H9 (cell line): ENCODE measurements at regions not wholly inside any gene's neighbourhood (a gene's known extent, or its start where the extent isn't known, plus 50 kb on each side); places are given as distances from the start of the nearest gene placed in this dataset.

Source experiments
- DNase-seq: peaks from one replicate; pipeline ENCODE4 v3.0.0-alpha.2; 2017
- H2AFZ ChIP-seq: one replicate; pipeline ENCODE4 v1.6.1; 2013; ENCODE audit warnings: mild to moderate bottlenecking, low read length, control low read depth, moderate library complexity
- H2AK5ac ChIP-seq: 2 replicates; pipeline ENCODE4 v1.6.1; 2013; ENCODE audit warnings: low read length, control low read depth, mixed read lengths; ENCODE audit not compliant: insufficient read length
- H2BK120ac ChIP-seq: one replicate; pipeline ENCODE4 v1.6.1; 2013; ENCODE audit warnings: low read depth, mild to moderate bottlenecking, low read length, control low read depth, inconsistent platforms; ENCODE audit not compliant: poor library complexity, severe bottlenecking
- H2BK12ac ChIP-seq: 2 replicates; pipeline ENCODE4 v1.6.1; 2013; ENCODE audit warnings: low read length, control low read depth, mixed read lengths, low read depth; ENCODE audit not compliant: insufficient read length
- H2BK15ac ChIP-seq: 2 replicates; pipeline ENCODE4 v1.6.1; 2013; ENCODE audit warnings: low read depth, low read length, control low read depth
- H2BK20ac ChIP-seq: one replicate; pipeline ENCODE4 v1.6.1; 2013; ENCODE audit warnings: low read depth, mild to moderate bottlenecking, low read length, control low read depth, inconsistent platforms; ENCODE audit not compliant: poor library complexity, severe bottlenecking
- H2BK5ac ChIP-seq: 2 replicates; pipeline ENCODE4 v1.6.1; 2013; ENCODE audit warnings: low read length, control low read depth, mixed read lengths; ENCODE audit not compliant: insufficient read length
- H3K14ac ChIP-seq: 2 replicates; pipeline ENCODE4 v1.6.1; 2013; ENCODE audit warnings: low read length, control low read depth; ENCODE audit not compliant: insufficient read depth
- H3K18ac ChIP-seq: 2 replicates; pipeline ENCODE4 v1.6.1; 2013; ENCODE audit warnings: low read depth, mild to moderate bottlenecking, mixed read lengths, low read length, control low read depth; ENCODE audit not compliant: insufficient read length
- H3K23ac ChIP-seq: 2 replicates; pipeline ENCODE4 v1.6.1; 2013; ENCODE audit warnings: low read length, control low read depth, mixed read lengths, low read depth; ENCODE audit not compliant: insufficient read length
- H3K23me2 ChIP-seq: 2 replicates; pipeline ENCODE4 v1.6.1; 2013; ENCODE audit warnings: low read depth, mild to moderate bottlenecking, mixed read lengths, low read length, control low read depth; ENCODE audit not compliant: insufficient read length, poor library complexity, severe bottlenecking
- H3K27ac ChIP-seq: 2 replicates; pipeline ENCODE4 v1.5.1; 2013; ENCODE audit warnings: low read length, control low read depth, mixed read lengths, low read depth; ENCODE audit not compliant: insufficient read length
- H3K27me3 ChIP-seq: 2 replicates; pipeline ENCODE4 v1.6.1; 2013; ENCODE audit warnings: low read length, control low read depth, inconsistent platforms; ENCODE audit not compliant: insufficient read depth
- H3K4ac ChIP-seq: 2 replicates; pipeline ENCODE4 v1.6.1; 2013; ENCODE audit warnings: low read depth, mild to moderate bottlenecking, control low read depth, inconsistent platforms, low read length, moderate library complexity
- H3K4me1 ChIP-seq: 2 replicates; pipeline ENCODE4 v1.6.1; 2013; ENCODE audit warnings: low read length, control low read depth, inconsistent platforms; ENCODE audit not compliant: insufficient read depth
- H3K4me2 ChIP-seq: 2 replicates; pipeline ENCODE4 v1.6.1; 2013; ENCODE audit warnings: low read length, control low read depth, mixed read lengths; ENCODE audit not compliant: insufficient read length, insufficient read depth
- H3K56ac ChIP-seq: 2 replicates; pipeline ENCODE4 v1.6.1; 2013; ENCODE audit warnings: low read depth, mild to moderate bottlenecking, mixed read lengths, low read length, control low read depth; ENCODE audit not compliant: insufficient read length
- H3K79me1 ChIP-seq: 2 replicates; pipeline ENCODE4 v1.6.1; 2013; ENCODE audit warnings: low read depth, mild to moderate bottlenecking, moderate library complexity, low read length, control low read depth, inconsistent platforms; ENCODE audit not compliant: insufficient read depth, poor library complexity, severe bottlenecking
- H3K79me2 ChIP-seq: 2 replicates; pipeline ENCODE4 v1.6.1; 2013; ENCODE audit warnings: low read length, control low read depth, inconsistent platforms; ENCODE audit not compliant: insufficient read depth
- H3K9ac ChIP-seq: 2 replicates; pipeline ENCODE4 v1.6.1; 2013; ENCODE audit warnings: low read length, control low read depth, mixed read lengths; ENCODE audit not compliant: insufficient read length; ENCODE audit errors: extremely low read depth
- H3K9me3 ChIP-seq: one replicate; pipeline ENCODE4 v1.6.1; 2013; ENCODE audit warnings: low read depth, low read length, inconsistent platforms; ENCODE audit not compliant: control insufficient read depth
- H3T11ph ChIP-seq: one replicate; pipeline ENCODE4 v1.6.1; 2013; ENCODE audit warnings: mild to moderate bottlenecking, low read length, control low read depth, inconsistent platforms
- H4K20me1 ChIP-seq: one replicate; pipeline ENCODE4 v1.6.1; 2013; ENCODE audit not compliant: control insufficient read depth, insufficient read length, insufficient read depth
- H4K5ac ChIP-seq: 2 replicates; pipeline ENCODE4 v1.6.1; 2013; ENCODE audit warnings: low read depth, mild to moderate bottlenecking, mixed read lengths, low read length, control low read depth; ENCODE audit not compliant: insufficient read length
- H4K8ac ChIP-seq: replicated peaks from 2 replicates; pipeline ENCODE4 v1.6.1; 2013; ENCODE audit warnings: low read length, control low read depth, mixed read lengths, low read depth; ENCODE audit not compliant: insufficient read length
- H4K91ac ChIP-seq: 2 replicates; pipeline ENCODE4 v1.6.1; 2013; ENCODE audit warnings: low read depth, mild to moderate bottlenecking, moderate library complexity, mixed read lengths, low read length, control low read depth; ENCODE audit not compliant: insufficient read length
- H3K27ac Mint-ChIP-seq, 3 experiments: 2 replicates in 2 of 3; 3 replicates in 1 of 3; pipeline ENCODE4 v1.8.0; 2020 to 2021; ENCODE audit warnings: mixed read lengths in 3 of 3, mild to moderate bottlenecking in 1 of 3, moderate library complexity in 1 of 3
- H3K27me3 Mint-ChIP-seq: 2 replicates; pipeline ENCODE4 v1.8.0; 2021; ENCODE audit warnings: low read depth, mild to moderate bottlenecking, moderate library complexity, mixed read lengths
- H3K36me3 Mint-ChIP-seq, 3 experiments: 2 replicates in 2 of 3; 3 replicates in 1 of 3; pipeline ENCODE4 v1.8.0; 2020 to 2021; ENCODE audit warnings: low read depth in 3 of 3, mixed read lengths in 3 of 3; ENCODE audit not compliant: insufficient read depth in 1 of 3
- H3K4me1 Mint-ChIP-seq, 2 experiments: 2 replicates each; pipeline ENCODE4 v1.8.0; 2020; ENCODE audit warnings: mixed read lengths in 2 of 2
- H3K4me3 Mint-ChIP-seq, 2 experiments: 2 replicates in 1 of 2; 3 replicates in 1 of 2; pipeline ENCODE4 v1.8.0; 2020 to 2021; ENCODE audit warnings: mild to moderate bottlenecking in 2 of 2, mixed read lengths in 2 of 2, moderate library complexity in 1 of 2
- H3K9me3 Mint-ChIP-seq, 2 experiments: 2 replicates in 1 of 2; 3 replicates in 1 of 2; pipeline ENCODE4 v1.8.0; 2020; ENCODE audit warnings: mild to moderate bottlenecking in 2 of 2, mixed read lengths in 2 of 2, moderate library complexity in 1 of 2
- CTCF ChIP-seq: fragments of 200-600 bp; sonication (generic); conservative IDR thresholded peaks from 3 replicates; pipeline ENCODE4 v1.8.0; 2021; ENCODE audit warnings: antibody characterized with exemption, mild to moderate bottlenecking
- WGBS: extraction: QIAGEN DNeasy Blood & Tissue Kit; methylation state at CpG from one replicate; pipeline ENCODE4 v1.1.7; 2013; ENCODE audit warnings: missing lambda C conversion rate, low lambda C conversion rate, mixed read lengths; ENCODE audit not compliant: insufficient read length; ENCODE audit errors: extremely low coverage; 5-methylcytosine and 5-hydroxymethylcytosine counted together

- no peaks in the 10 kb centered on the region; the same call in 1 of the 2 replicates for H3K4me1 ChIP-seq
- H3K79me2 ChIP-seq = no peaks in the 10 kb centered on the region
- no peak overlapping the region for H3K4me3 Mint-ChIP-seq
- no peaks in the 10 kb centered on the region; the same call in 1 of the 2 replicates for H3K27me3 ChIP-seq
- no peaks in the 10 kb centered on the region for H4K20me1 ChIP-seq
- H2BK15ac ChIP-seq = no peak overlapping the region
- no peak overlapping the region for H2BK120ac ChIP-seq
- no peaks in the 10 kb centered on the region for H3K23me2 ChIP-seq
- no peak for DNase-seq
- no peak overlapping the region for H3T11ph ChIP-seq
- no peak overlapping the region for H3K4me2 ChIP-seq
- no peak overlapping the region for H2BK20ac ChIP-seq
- peaks cover 0 to 2% (median 0%) of the 10 kb centered on the region in 3 experiments; a peak in 1 of 7 replicates for H3K36me3 Mint-ChIP-seq
- H3K27ac ChIP-seq = no peak overlapping the region
- H3K9ac ChIP-seq = no peak overlapping the region
- no peak overlapping the region for H2AK5ac ChIP-seq
- no peak overlapping the region for H4K91ac ChIP-seq
- H3K14ac ChIP-seq = no peak overlapping the region
- H3K23ac ChIP-seq = no peak overlapping the region
- H3K4me1 Mint-ChIP-seq = peaks cover 5 to 22% of the 10 kb centered on the region in 2 experiments
- no peak overlapping the region for H3K27ac Mint-ChIP-seq
- no peak overlapping the region for H3K4ac ChIP-seq
- WGBS = no CpG with 5 or more reads among the region's 21 CpGs
- no peak overlapping the region for H3K56ac ChIP-seq
- H4K8ac ChIP-seq = no peak overlapping the region
- no peak overlapping the region for H2AFZ ChIP-seq
- peaks cover 17% of the 10 kb centered on the region for H3K27me3 Mint-ChIP-seq
- peaks cover 3% of the 10 kb centered on the region in 2 experiments; a peak in 1 of 5 replicates for H3K9me3 Mint-ChIP-seq
- H2BK5ac ChIP-seq = no peak overlapping the region
- H4K5ac ChIP-seq = no peak overlapping the region
- H3K9me3 ChIP-seq = no peaks in the 10 kb centered on the region
- H2BK12ac ChIP-seq = no peak overlapping the region
- no peaks in the 10 kb centered on the region for H3K79me1 ChIP-seq
- no peak for TF ChIP-seq CTCF
- H3K18ac ChIP-seq = no peak overlapping the region
Measured at GRCh38 chr6:4351520-4352321, 216.3 kb upstream of the ECI2 start.
